Brain microvascular endothelial cell (primary cell): ENCODE measurements at regions not wholly inside any gene's neighbourhood (a gene's known extent, or its start where the extent isn't known, plus 50 kb on each side); places are given as distances from the start of the nearest gene placed in this dataset.
"Not testable (repeated sequence)": the region's sequence is repeated elsewhere in the genome, so short reads cannot be mapped to it uniquely, and the experiment has no call there.

Source experiments
- DNase-seq: peaks from one replicate; pipeline ENCODE4 v3.0.0-alpha.2; 2020
- H3K27ac ChIP-seq: fragments of 250-450 bp; sonication (Bioruptor Pico); 2 replicates; pipeline ENCODE4 v1.5.1; 2020; ENCODE audit warnings: mild to moderate bottlenecking, moderate library complexity
- H3K27me3 ChIP-seq: fragments of 250-450 bp; sonication (Bioruptor Pico); replicated peaks from 2 replicates; pipeline ENCODE4 v1.5.1; 2020; ENCODE audit warnings: mild to moderate bottlenecking
- H3K36me3 ChIP-seq: fragments of 250-450 bp; sonication (Bioruptor Pico); replicated peaks from 2 replicates; pipeline ENCODE4 v1.5.1; 2020; ENCODE audit warnings: mild to moderate bottlenecking
- H3K4me3 ChIP-seq: 2 replicates; pipeline ENCODE4 v1.5.1; 2011; ENCODE audit warnings: low read depth, mild to moderate bottlenecking, control low read depth, low read length, moderate library complexity
- in situ Hi-C: cut with HindIII; loops from 2 replicates; pipeline ENCODE4 v1.10.0; 2017; ENCODE audit warnings: low sequenced_read_pairs, low pct_ligation_motif_present
- TF ChIP-seq, protein P1 (sequence below): IDR thresholded peaks from 2 replicates; pipeline ENCODE4 v1.5.1; 2011; ENCODE audit warnings: low read depth, mild to moderate bottlenecking, moderate library complexity, low read length, control low read depth, inconsistent platforms; ENCODE audit errors: missing control alignments

DNA sequence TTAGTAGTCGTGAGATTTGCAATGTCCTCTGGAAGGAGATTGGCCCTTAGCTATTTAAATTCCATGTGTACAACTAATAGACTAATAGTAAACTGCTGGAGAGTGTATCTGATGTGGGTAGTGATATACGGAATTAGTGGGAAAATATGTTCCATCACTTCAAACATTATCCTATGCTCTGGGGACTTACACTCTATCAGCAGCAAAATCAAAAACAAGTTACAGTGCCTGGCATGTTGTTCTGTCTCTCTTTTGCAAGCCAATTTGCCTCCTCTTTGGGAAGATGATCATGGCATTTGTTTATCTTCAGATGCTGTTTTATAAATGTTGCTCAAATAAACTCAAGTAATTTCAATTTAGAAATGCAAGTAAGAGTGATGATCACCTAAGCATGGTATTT lies 311.9 kb upstream of the ACO1 start:
- DNase-seq = no peak
- in situ Hi-C loops = no loop called here
- no peaks in the 10 kb centered on the region for H3K36me3 ChIP-seq
- TF ChIP-seq, protein P1, sequence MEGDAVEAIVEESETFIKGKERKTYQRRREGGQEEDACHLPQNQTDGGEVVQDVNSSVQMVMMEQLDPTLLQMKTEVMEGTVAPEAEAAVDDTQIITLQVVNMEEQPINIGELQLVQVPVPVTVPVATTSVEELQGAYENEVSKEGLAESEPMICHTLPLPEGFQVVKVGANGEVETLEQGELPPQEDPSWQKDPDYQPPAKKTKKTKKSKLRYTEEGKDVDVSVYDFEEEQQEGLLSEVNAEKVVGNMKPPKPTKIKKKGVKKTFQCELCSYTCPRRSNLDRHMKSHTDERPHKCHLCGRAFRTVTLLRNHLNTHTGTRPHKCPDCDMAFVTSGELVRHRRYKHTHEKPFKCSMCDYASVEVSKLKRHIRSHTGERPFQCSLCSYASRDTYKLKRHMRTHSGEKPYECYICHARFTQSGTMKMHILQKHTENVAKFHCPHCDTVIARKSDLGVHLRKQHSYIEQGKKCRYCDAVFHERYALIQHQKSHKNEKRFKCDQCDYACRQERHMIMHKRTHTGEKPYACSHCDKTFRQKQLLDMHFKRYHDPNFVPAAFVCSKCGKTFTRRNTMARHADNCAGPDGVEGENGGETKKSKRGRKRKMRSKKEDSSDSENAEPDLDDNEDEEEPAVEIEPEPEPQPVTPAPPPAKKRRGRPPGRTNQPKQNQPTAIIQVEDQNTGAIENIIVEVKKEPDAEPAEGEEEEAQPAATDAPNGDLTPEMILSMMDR = no peak
- no peak overlapping the region for H3K27ac ChIP-seq
- no peaks in the 10 kb centered on the region for H3K27me3 ChIP-seq
- no peak overlapping the region for H3K4me3 ChIP-seq

DNA sequence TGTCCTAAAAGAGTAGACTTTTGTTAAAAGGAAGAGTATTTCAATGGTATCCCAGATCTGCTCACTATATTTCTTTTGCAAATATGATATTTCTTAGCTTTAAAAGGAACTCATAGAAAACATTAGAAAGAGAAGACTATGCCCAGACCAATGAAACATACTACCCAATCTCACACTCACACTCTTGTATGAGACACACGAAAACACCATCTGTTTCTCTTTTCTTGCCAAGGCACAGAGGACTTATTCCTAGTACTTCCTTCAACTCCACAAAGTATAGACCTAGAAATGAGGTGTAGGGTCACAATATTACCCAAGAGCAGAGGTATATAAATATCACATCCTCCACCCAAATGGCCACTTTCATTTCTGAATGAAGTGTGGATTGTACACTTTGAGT lies 292.4 kb upstream of the ACO1 start:
- H3K27me3 ChIP-seq = no peaks in the 10 kb centered on the region
- no peak overlapping the region for H3K4me3 ChIP-seq
- TF ChIP-seq, protein P1 = no peak
- H3K36me3 ChIP-seq = no peaks in the 10 kb centered on the region
- in situ Hi-C loops = no loop called here
- DNase-seq = no peak
- no peak overlapping the region for H3K27ac ChIP-seq

DNA sequence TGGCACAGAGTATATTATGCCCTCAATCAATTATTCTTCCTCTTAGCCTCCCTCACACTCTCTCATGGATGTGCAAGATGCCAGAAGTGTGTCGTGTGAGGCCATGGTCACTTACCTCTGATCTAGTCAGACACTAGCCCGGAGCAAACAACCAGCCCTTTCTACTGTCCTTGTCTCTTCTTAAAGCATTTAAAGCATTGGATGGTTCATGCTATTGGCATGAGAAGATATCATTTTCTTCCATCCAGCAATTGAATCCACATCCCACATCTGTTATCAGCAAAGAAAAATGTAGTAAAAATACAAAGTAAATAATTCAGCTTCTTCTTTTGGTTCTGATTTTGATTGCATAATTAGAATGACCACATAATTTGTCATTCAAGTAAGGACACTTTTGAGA lies 267.2 kb upstream of the ACO1 start:
- H3K27me3 ChIP-seq = no peaks in the 10 kb centered on the region
- no peak for DNase-seq
- TF ChIP-seq, protein P1 = no peak
- H3K27ac ChIP-seq = no peak overlapping the region
- H3K4me3 ChIP-seq = no peak overlapping the region
- H3K36me3 ChIP-seq = no peaks in the 10 kb centered on the region
- in situ Hi-C loops = no loop called here

DNA sequence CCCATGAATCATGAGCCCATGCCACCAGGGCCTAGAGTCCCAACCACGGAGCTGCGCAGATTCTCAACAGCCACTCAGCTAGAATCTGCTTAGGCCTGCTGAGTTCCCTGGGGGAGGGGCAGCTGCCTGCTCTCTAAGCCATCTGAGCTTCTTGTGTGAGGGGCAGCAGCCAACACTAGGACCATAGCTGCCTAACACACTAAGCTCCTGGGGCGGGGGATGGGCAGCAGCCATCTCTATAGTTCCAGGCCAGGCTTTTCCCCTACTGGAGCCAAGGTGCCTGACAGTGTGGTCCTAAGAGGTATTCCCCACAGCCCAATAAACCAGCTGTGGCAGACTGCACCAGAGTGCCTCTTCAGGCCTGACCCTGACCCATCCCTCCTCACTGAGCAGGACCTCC lies 255.9 kb upstream of the ACO1 start:
- TF ChIP-seq, protein P1 = no peak
- in situ Hi-C loops = no loop called here

DNA sequence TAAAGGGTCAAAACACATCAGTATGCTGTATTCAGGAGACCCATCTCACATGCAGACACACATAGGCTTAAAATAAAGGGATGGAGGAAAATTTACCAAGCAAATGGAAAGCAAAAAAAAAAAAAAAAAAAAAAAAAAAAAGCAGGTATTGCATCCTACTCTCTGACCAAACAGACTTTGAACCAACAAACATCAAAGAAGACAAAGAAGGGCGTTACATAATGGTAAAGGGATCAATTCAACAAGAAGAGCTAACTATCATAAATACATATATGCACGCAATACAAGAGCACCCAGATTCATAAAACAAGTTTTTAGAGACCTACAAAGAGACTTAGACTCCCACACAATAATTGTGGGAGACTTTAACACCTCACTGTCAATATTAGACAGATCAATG lies 253.7 kb upstream of the ACO1 start:
- H3K27ac ChIP-seq, H3K27me3 ChIP-seq, DNase-seq, H3K4me3 ChIP-seq, H3K36me3 ChIP-seq, in situ Hi-C loops: not testable (repeated sequence)

More for the DNA sequence above, 255.9 kb upstream of the ACO1 start:
- Histone ChIP-seq H3K27ac (no peak overlapping the region), H3K36me3 (no peaks in the 10 kb centered on the region), H3K27me3 (no peaks in the 10 kb centered on the region), H3K4me3 (no peak overlapping the region)
- DNase-seq = no peak

DNA sequence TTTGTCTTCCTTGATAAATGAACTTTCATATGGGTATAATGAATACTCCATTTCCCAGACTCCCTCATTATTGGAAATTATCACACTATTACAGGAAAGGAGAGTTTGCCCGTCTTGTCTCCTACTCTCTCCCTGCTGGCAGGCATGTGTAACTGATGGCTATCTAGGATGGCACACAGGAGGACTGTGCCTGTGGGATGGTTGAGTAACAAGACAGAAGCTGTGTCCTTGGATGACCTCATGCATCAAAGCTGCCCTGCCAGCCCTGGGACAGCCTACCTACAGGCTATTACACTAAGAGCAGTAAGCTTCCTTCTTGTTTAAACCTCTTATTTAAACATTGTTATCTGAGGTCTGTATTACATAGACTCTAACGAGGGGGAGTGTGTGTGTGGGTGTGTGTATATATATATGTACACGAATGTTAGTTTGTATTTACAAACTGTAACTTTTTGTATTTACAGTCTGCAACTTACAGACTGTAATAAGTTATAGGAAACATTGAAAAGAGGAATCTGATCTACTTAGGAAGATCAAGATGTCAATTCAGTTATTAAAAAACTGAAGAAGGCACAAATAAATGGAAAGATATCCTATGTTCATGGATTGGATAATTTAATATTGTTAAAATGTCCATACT lies 247.6 kb upstream of the ACO1 start:
- DNase-seq = no peak
- no peaks in the 10 kb centered on the region for H3K36me3 ChIP-seq
- H3K4me3 ChIP-seq = no peak overlapping the region
- no peak overlapping the region for H3K27ac ChIP-seq
- TF ChIP-seq, protein P1 = no peak
- in situ Hi-C loops = no loop called here
- no peaks in the 10 kb centered on the region for H3K27me3 ChIP-seq
